NCI-H446 treated with DMSO at 0.1 percent for 48 hours (cell line): ENCODE measurements at regions not wholly inside any gene's neighbourhood (a gene's known extent, or its start where the extent isn't known, plus 50 kb on each side); places are given as distances from the start of the nearest gene placed in this dataset.
"Not testable (repeated sequence)": the region's sequence is repeated elsewhere in the genome, so short reads cannot be mapped to it uniquely, and the experiment has no call there.

Experiments used
- DNase-seq: peaks from one replicate; lab custom pipeline; 2025; lab: John Stamatoyannopoulos, UW

- not testable (repeated sequence) for DNase-seq
These were observed 55.9 kb upstream of the ACSM6 start for GRCh38 chr10:95137990-95138625.

- DNase-seq = no peak
These were observed 59.5 kb upstream of the ACSM6 start for GRCh38 chr10:95134490-95134889.

- no peak for DNase-seq
These were observed 60.0 kb upstream of the ACSM6 start for GRCh38 chr10:95133997-95134396.

GRCh38 chr10:95133016-95133752 is 60.9 kb upstream of the ACSM6 start:
- DNase-seq = peak; percentile 28

- DNase-seq = not testable (repeated sequence)
These were observed 61.1 kb upstream of the CYP2C8 start for GRCh38 chr10:95130429-95130828.

- DNase-seq = no peak
These were observed 56.3 kb upstream of the CYP2C8 start for GRCh38 chr10:95125582-95125981.

GRCh38 chr10:95122736-95123135 is 53.4 kb upstream of the CYP2C8 start:
- no peak for DNase-seq

GRCh38 chr10:95121904-95122303 is 52.6 kb upstream of the CYP2C8 start:
- DNase-seq = no peak
